ENCODE measurements at regions not wholly inside any gene's neighbourhood (a gene's known extent, or its start where the extent isn't known, plus 50 kb on each side); places are given as distances from the start of the nearest gene placed in this dataset.

DNA sequence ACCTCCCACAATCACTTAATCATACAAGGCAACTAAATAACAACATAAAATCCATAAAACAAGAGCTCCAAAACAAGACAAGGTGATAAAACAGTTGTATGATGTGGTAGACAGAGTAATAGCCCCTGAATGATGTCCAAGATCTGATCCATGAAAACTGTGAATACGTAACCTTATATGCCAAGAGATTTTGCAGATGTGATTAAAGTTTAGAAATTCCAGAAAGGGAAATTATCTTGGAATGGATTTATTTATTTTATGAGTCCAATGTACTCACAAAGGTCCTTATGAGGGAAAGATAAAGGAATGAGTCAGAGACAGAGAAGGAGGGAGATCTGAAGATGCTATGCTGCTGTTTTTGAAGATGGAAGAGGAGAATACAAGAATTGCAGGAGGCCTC lies 1775.7 kb upstream of the C9orf72 start:
- TF ChIP-seq YY1 (IDR thresholded peaks at IDR 0.05; ENCODE audit: insufficient read depth, insufficient read length) (no peak), ZNF274 (IDR thresholded peaks at IDR 0.05; ENCODE audit: low read depth, low read length) (no peak), SUZ12 (IDR thresholded peaks at IDR 0.05; ENCODE audit: extremely low read depth, insufficient read depth, insufficient read length) (no peak)

All from NT2/D1 (cell line).